HEK293 (cell line): ENCODE measurements at regions not wholly inside any gene's neighbourhood (a gene's known extent, or its start where the extent isn't known, plus 50 kb on each side); places are given as distances from the start of the nearest gene placed in this dataset.

Experiments used
- CTCF ChIA-PET: fragments of 350-600 bp; formaldehyde crosslinking; extraction: SDS; loops from one replicate; lab custom pipeline; 2021; ENCODE audit warnings: antibody characterized with exemption; lab: Yijun Ruan, JAX
- POLR2A ChIA-PET: fragments of 300-600 bp; formaldehyde crosslinking; extraction: SDS; loops from one replicate; lab custom pipeline; 2020; ENCODE audit warnings: antibody characterized with exemption, inconsistent platforms; lab: Yijun Ruan, JAX
- H3K27ac ChIP-seq: fragments of 200-500 bp; sonication (Bioruptor generic); 2 replicates; pipeline ENCODE4 v1.5.1; 2014; ENCODE audit warnings: low read depth, low read length, control low read depth, inconsistent platforms; ENCODE audit errors: extremely low read depth
- H3K36me3 ChIP-seq, 2 experiments: fragments of 200-500 bp in 1 of 2; sonication (Bioruptor generic) in 1 of 2; 1 replicate in 1 of 2; 2 replicates in 1 of 2; pipeline ENCODE4 v1.5.1; 2014 to 2017; ENCODE audit warnings: inconsistent platforms in 2 of 2, low read length in 2 of 2; ENCODE audit not compliant: control insufficient read depth in 2 of 2, insufficient read depth in 1 of 2
- H3K4me1 ChIP-seq: fragments of 200-500 bp; sonication (Bioruptor generic); 2 replicates; pipeline ENCODE4 v1.5.1; 2014; ENCODE audit warnings: mild to moderate bottlenecking, low read length, inconsistent platforms; ENCODE audit not compliant: control insufficient read depth, insufficient read depth
- H3K4me3 ChIP-seq: 2 replicates; pipeline ENCODE4 v1.5.1; 2011; ENCODE audit warnings: low read depth, mild to moderate bottlenecking, control low read depth, low read length, moderate library complexity
- H3K9me3 ChIP-seq: fragments of 200-500 bp; sonication (Bioruptor generic); 2 replicates; pipeline ENCODE4 v1.5.1; 2014; ENCODE audit warnings: low read depth, low read length, inconsistent platforms; ENCODE audit not compliant: control insufficient read depth, insufficient read depth
- GLIS2 ChIP-seq: fragments of 450-650 bp; formaldehyde crosslinking; IDR thresholded peaks from 2 replicates; pipeline ENCODE4 v1.5.1; 2016; ENCODE audit warnings: missing biosample characterization, missing genetic modification characterization
- RBAK ChIP-seq: fragments of 450-650 bp; formaldehyde crosslinking; IDR thresholded peaks from 2 replicates; pipeline ENCODE4 v1.5.1; 2016; ENCODE audit warnings: missing biosample characterization, missing genetic modification characterization
- SCRT2 ChIP-seq: fragments of 450-650 bp; formaldehyde crosslinking; IDR thresholded peaks from 2 replicates; pipeline ENCODE4 v1.5.1; 2016; ENCODE audit warnings: missing biosample characterization, missing genetic modification characterization
- TRIM28 ChIP-seq: IDR thresholded peaks from 2 replicates; pipeline ENCODE4 v1.6.1; 2011; ENCODE audit warnings: low read length, control low read depth, borderline replicate concordance
- TSHZ1 ChIP-seq: fragments of 450-650 bp; formaldehyde crosslinking; IDR thresholded peaks from 2 replicates; pipeline ENCODE4 v1.5.1; 2016; ENCODE audit warnings: missing biosample characterization, missing genetic modification characterization, borderline replicate concordance
- ZBTB20 ChIP-seq: fragments of 450-650 bp; formaldehyde crosslinking; IDR thresholded peaks from 2 replicates; pipeline ENCODE4 v1.5.1; 2016; ENCODE audit warnings: missing biosample characterization, missing genetic modification characterization
- ZBTB6 ChIP-seq: fragments of 450-650 bp; formaldehyde crosslinking; IDR thresholded peaks from 2 replicates; pipeline ENCODE4 v1.5.1; 2017; ENCODE audit warnings: missing biosample characterization, missing genetic modification characterization
- ZFHX2 ChIP-seq: fragments of 450-650 bp; formaldehyde crosslinking; conservative IDR thresholded peaks from 2 replicates; pipeline ENCODE4 v1.5.1; 2016; ENCODE audit warnings: missing biosample characterization, missing genetic modification characterization
- ZIC2 ChIP-seq: fragments of 450-650 bp; formaldehyde crosslinking; IDR thresholded peaks from 2 replicates; pipeline ENCODE4 v1.5.1; 2016; ENCODE audit warnings: missing biosample characterization, missing genetic modification characterization
- ZNF132 ChIP-seq: fragments of 450-650 bp; formaldehyde crosslinking; IDR thresholded peaks from 2 replicates; pipeline ENCODE4 v1.5.1; 2017; ENCODE audit warnings: missing biosample characterization, missing genetic modification characterization, borderline replicate concordance
- ZNF223 ChIP-seq: fragments of 450-650 bp; formaldehyde crosslinking; IDR thresholded peaks from 2 replicates; pipeline ENCODE4 v1.5.1; 2016; ENCODE audit warnings: missing biosample characterization, missing genetic modification characterization
- ZNF26 ChIP-seq: fragments of 450-650 bp; formaldehyde crosslinking; IDR thresholded peaks from 2 replicates; pipeline ENCODE4 v1.5.1; 2016; ENCODE audit warnings: missing biosample characterization, missing genetic modification characterization
- ZNF266 ChIP-seq: fragments of 450-650 bp; formaldehyde crosslinking; IDR thresholded peaks from 2 replicates; pipeline ENCODE4 v1.5.1; 2016; ENCODE audit warnings: missing biosample characterization, missing genetic modification characterization, low read depth
- ZNF280D ChIP-seq: fragments of 450-650 bp; formaldehyde crosslinking; IDR thresholded peaks from 2 replicates; pipeline ENCODE4 v1.5.1; 2016; ENCODE audit warnings: missing biosample characterization, missing genetic modification characterization
- ZNF354C ChIP-seq: fragments of 450-650 bp; formaldehyde crosslinking; IDR thresholded peaks from 2 replicates; pipeline ENCODE4 v1.5.1; 2016; ENCODE audit warnings: missing biosample characterization, missing genetic modification characterization, low read depth, borderline replicate concordance
- ZNF48 ChIP-seq: fragments of 450-650 bp; formaldehyde crosslinking; IDR thresholded peaks from 2 replicates; pipeline ENCODE4 v1.5.1; 2016; ENCODE audit warnings: missing biosample characterization, missing genetic modification characterization
- ZNF580 ChIP-seq: fragments of 450-650 bp; formaldehyde crosslinking; IDR thresholded peaks from 2 replicates; pipeline ENCODE4 v1.5.1; 2016; ENCODE audit warnings: missing biosample characterization, missing genetic modification characterization
- ZNF629 ChIP-seq: fragments of 450-650 bp; formaldehyde crosslinking; IDR thresholded peaks from 2 replicates; pipeline ENCODE4 v1.5.1; 2017; ENCODE audit warnings: missing biosample characterization, missing genetic modification characterization
- ZNF645 ChIP-seq: fragments of 450-650 bp; formaldehyde crosslinking; IDR thresholded peaks from 2 replicates; pipeline ENCODE4; 2016; ENCODE audit warnings: missing biosample characterization, missing genetic modification characterization
- ZNF670 ChIP-seq: fragments of 450-650 bp; formaldehyde crosslinking; IDR thresholded peaks from 2 replicates; pipeline ENCODE4 v1.5.1; 2016; ENCODE audit warnings: missing biosample characterization, missing genetic modification characterization, low read depth
- ZNF707 ChIP-seq: fragments of 450-650 bp; formaldehyde crosslinking; IDR thresholded peaks from 2 replicates; pipeline ENCODE4 v1.5.1; 2016; ENCODE audit warnings: missing biosample characterization, missing genetic modification characterization

GRCh38 chr2:123596621-123597020, 428.5 kb upstream of the CNTNAP5 start:
- TF ChIP-seq ZNF354C (tag by site-specific recombination), result no peak
- no peak for TF ChIP-seq ZNF580
- no peak for TF ChIP-seq ZNF670
- no peak for TF ChIP-seq ZNF223 (tag by site-specific recombination)
- TF ChIP-seq ZNF280D (tag by site-specific recombination), result no peak
- no peak for TF ChIP-seq ZNF645 (tag by site-specific recombination)
- no peak for TF ChIP-seq ZNF707 (tag by site-specific recombination)
- no peak for TF ChIP-seq GLIS2 (tag by site-specific recombination)
- no peak for TF ChIP-seq ZNF629 (tag by site-specific recombination)
- TF ChIP-seq ZNF48 (tag by site-specific recombination), result no peak
- TF ChIP-seq ZNF132 (tag by site-specific recombination), result no peak
- Histone ChIP-seq H3K27ac (no peak overlapping the region), H3K4me3 (no peak overlapping the region), H3K4me1 (no peaks in the 10 kb centered on the region), H3K36me3 (no peaks in the 10 kb centered on the region), H3K9me3 (no peaks in the 10 kb centered on the region)
- POLR2A ChIA-PET, result no interaction called here
- CTCF ChIA-PET, result no interaction called here

GRCh38 chr2:123597988-123598387, 427.1 kb upstream of the CNTNAP5 start:
- H3K36me3 ChIP-seq, result no peaks in the 10 kb centered on the region
- ChIA-PET CTCF (interaction anchor here (0.7 kb wide), 1 partner anchor 406 kb away, joined by 3 read pairs; no protein-coding TSS in a partner anchor), POLR2A (no interaction called here)
- no peak overlapping the region for H3K4me3 ChIP-seq
- H3K27ac ChIP-seq, result no peak overlapping the region
- H3K9me3 ChIP-seq, result no peaks in the 10 kb centered on the region
- H3K4me1 ChIP-seq, result no peaks in the 10 kb centered on the region
- TF ChIP-seq TRIM28, result no peak
- no peak for TF ChIP-seq ZFHX2 (tag by site-specific recombination)
- TF ChIP-seq TSHZ1 (tag by site-specific recombination), result no peak
- TF ChIP-seq ZBTB6 (tag by site-specific recombination), result no peak
- TF ChIP-seq ZBTB20 (tag by site-specific recombination), result no peak
- TF ChIP-seq ZNF266 (tag by site-specific recombination), result no peak
- TF ChIP-seq ZNF26 (tag by site-specific recombination), result no peak
- TF ChIP-seq ZIC2, result no peak
- no peak for TF ChIP-seq RBAK (tag by site-specific recombination)
- TF ChIP-seq SCRT2 (tag by site-specific recombination), result no peak
